ENCODE measurements at regions not wholly inside any gene's neighbourhood (a gene's known extent, or its start where the extent isn't known, plus 50 kb on each side); places are given as distances from the start of the nearest gene placed in this dataset.

- TF ChIP-seq, protein P1, sequence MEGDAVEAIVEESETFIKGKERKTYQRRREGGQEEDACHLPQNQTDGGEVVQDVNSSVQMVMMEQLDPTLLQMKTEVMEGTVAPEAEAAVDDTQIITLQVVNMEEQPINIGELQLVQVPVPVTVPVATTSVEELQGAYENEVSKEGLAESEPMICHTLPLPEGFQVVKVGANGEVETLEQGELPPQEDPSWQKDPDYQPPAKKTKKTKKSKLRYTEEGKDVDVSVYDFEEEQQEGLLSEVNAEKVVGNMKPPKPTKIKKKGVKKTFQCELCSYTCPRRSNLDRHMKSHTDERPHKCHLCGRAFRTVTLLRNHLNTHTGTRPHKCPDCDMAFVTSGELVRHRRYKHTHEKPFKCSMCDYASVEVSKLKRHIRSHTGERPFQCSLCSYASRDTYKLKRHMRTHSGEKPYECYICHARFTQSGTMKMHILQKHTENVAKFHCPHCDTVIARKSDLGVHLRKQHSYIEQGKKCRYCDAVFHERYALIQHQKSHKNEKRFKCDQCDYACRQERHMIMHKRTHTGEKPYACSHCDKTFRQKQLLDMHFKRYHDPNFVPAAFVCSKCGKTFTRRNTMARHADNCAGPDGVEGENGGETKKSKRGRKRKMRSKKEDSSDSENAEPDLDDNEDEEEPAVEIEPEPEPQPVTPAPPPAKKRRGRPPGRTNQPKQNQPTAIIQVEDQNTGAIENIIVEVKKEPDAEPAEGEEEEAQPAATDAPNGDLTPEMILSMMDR (IDR thresholded peaks at IDR 0.05): no peak
- no peak for TF ChIP-seq POLR2A (IDR thresholded peaks at IDR 0.05)
Observed at GRCh38 chr12:126895951-126896913, 1370.7 kb upstream of the TMEM132C start.
